ENCODE measurements at regions not wholly inside any gene's neighbourhood (a gene's known extent, or its start where the extent isn't known, plus 50 kb on each side); places are given as distances from the start of the nearest gene placed in this dataset.

- H3K27ac ChIP-seq (ENCODE audit: low read length): no peak overlapping the region
- H3K4me1 ChIP-seq (ENCODE audit: insufficient read depth, low read length): no peaks in the 10 kb centered on the region
- H3K36me3 ChIP-seq (ENCODE audit: insufficient read depth, low read depth, low read length): no peaks in the 10 kb centered on the region
- no peak overlapping the region for H3K9ac ChIP-seq (ENCODE audit: low read depth, low read length)
- H3K9me3 ChIP-seq (ENCODE audit: insufficient read depth, low read depth, low read length): no peaks in the 10 kb centered on the region
- H3K27me3 ChIP-seq (ENCODE audit: insufficient read depth, low read length): no peaks in the 10 kb centered on the region
- no peak overlapping the region for H3K4me3 ChIP-seq (ENCODE audit: low read length)
Observed at GRCh38 chr14:59091404-59091803, 97.1 kb upstream of the DAAM1 start.

GRCh38 chr14:59091976-59092375, 96.5 kb upstream of the DAAM1 start:
- H3K27me3 ChIP-seq (ENCODE audit: insufficient read depth, low read length): no peaks in the 10 kb centered on the region
- H3K36me3 ChIP-seq (ENCODE audit: insufficient read depth, low read depth, low read length): no peaks in the 10 kb centered on the region
- H3K27ac ChIP-seq (ENCODE audit: low read length): no peak overlapping the region
- H3K9me3 ChIP-seq (ENCODE audit: insufficient read depth, low read depth, low read length): no peaks in the 10 kb centered on the region
- no peak overlapping the region for H3K9ac ChIP-seq (ENCODE audit: low read depth, low read length)
- H3K4me1 ChIP-seq (ENCODE audit: insufficient read depth, low read length): no peaks in the 10 kb centered on the region
- no peak overlapping the region for H3K4me3 ChIP-seq (ENCODE audit: low read length)

DNA sequence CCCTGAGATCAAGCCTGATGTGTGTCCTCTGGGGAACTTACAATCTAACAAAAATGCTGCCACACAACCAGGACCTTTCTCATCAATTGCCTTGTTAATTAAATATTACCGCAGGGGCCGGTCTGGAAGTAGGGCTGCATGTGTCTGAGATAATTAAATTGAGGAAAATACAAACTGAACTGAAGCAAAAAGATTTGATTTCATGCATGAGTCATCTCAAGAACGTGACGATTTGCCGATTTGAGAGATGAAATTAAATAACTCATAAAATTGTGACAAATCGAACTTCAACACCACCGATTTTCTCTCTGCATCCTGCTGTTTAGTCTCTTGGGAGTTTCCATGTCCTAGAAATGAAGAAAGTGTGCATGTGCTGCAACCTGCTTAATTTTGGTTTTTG, 94.6 kb upstream of the DAAM1 start:
- Histone ChIP-seq H3K36me3 (ENCODE audit: insufficient read depth, low read depth, low read length) (no peaks in the 10 kb centered on the region), H3K4me1 (ENCODE audit: insufficient read depth, low read length) (no peaks in the 10 kb centered on the region), H3K4me3 (ENCODE audit: low read length) (no peak overlapping the region), H3K9ac (ENCODE audit: low read depth, low read length) (no peak overlapping the region), H3K27me3 (ENCODE audit: insufficient read depth, low read length) (no peaks in the 10 kb centered on the region), H3K9me3 (ENCODE audit: insufficient read depth, low read depth, low read length) (no peaks in the 10 kb centered on the region), H3K27ac (ENCODE audit: low read length) (no peak overlapping the region)

DNA sequence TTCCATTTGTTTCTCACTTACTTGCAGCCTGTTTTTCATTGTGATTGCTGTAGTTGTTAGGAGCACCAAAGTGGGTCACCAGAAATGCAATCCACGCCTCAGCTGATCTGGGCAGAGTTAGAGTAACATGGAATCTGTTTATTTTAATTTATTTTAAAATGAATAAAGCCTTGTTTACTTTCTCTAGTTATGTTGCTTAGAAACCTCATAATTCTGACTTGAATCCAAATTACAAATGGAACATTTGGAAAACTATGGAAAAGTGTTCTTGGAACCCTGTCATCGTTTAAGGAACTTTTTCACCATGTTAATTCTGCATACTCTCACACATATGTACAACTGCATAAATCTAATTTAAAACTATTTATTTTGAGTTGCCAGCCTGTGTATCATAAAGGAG, 92.2 kb upstream of the DAAM1 start:
- Histone ChIP-seq H3K9me3 (ENCODE audit: insufficient read depth, low read depth, low read length) (no peaks in the 10 kb centered on the region), H3K27me3 (ENCODE audit: insufficient read depth, low read length) (no peaks in the 10 kb centered on the region), H3K4me3 (ENCODE audit: low read length) (no peak overlapping the region), H3K4me1 (ENCODE audit: insufficient read depth, low read length) (no peaks in the 10 kb centered on the region), H3K36me3 (ENCODE audit: insufficient read depth, low read depth, low read length) (no peaks in the 10 kb centered on the region), H3K27ac (ENCODE audit: low read length) (no peak overlapping the region), H3K9ac (ENCODE audit: low read depth, low read length) (no peak overlapping the region)

GRCh38 chr14:59097681-59098080, 90.8 kb upstream of the DAAM1 start:
- Histone ChIP-seq H3K4me3 (ENCODE audit: low read length) (no peak overlapping the region), H3K9me3 (ENCODE audit: insufficient read depth, low read depth, low read length) (no peaks in the 10 kb centered on the region), H3K36me3 (ENCODE audit: insufficient read depth, low read depth, low read length) (no peaks in the 10 kb centered on the region), H3K4me1 (ENCODE audit: insufficient read depth, low read length) (no peaks in the 10 kb centered on the region), H3K27me3 (ENCODE audit: insufficient read depth, low read length) (no peaks in the 10 kb centered on the region), H3K9ac (ENCODE audit: low read depth, low read length) (no peak overlapping the region), H3K27ac (ENCODE audit: low read length) (no peak overlapping the region)

DNA sequence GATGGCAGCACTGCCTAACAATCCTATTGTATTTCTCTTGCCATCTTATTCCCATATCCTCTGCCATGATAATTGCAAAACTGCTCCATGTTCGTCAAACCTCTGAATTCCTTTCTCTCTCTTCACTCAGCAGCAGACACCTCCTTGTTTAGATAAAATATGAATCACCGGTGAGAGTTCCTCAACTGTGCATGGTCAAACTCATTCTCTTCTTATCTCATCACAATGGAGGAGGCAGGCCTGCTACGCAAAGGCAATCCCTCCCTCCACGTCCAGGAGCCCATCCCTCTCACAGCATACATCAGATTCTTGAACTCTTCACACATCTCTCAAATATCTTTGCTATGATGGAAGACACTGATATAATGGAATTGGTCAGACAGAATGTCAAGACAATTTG, 90.1 kb upstream of the DAAM1 start:
- Histone ChIP-seq H3K27me3 (ENCODE audit: insufficient read depth, low read length) (no peaks in the 10 kb centered on the region), H3K27ac (ENCODE audit: low read length) (no peak overlapping the region)

GRCh38 chr14:59100205-59100604, 88.3 kb upstream of the DAAM1 start:
- H3K4me3 ChIP-seq (ENCODE audit: low read length): no peak overlapping the region
- H3K4me1 ChIP-seq (ENCODE audit: insufficient read depth, low read length): no peaks in the 10 kb centered on the region
- H3K9me3 ChIP-seq (ENCODE audit: insufficient read depth, low read depth, low read length): no peaks in the 10 kb centered on the region
- H3K36me3 ChIP-seq (ENCODE audit: insufficient read depth, low read depth, low read length): no peaks in the 10 kb centered on the region
- H3K27me3 ChIP-seq (ENCODE audit: insufficient read depth, low read length): no peaks in the 10 kb centered on the region
- H3K27ac ChIP-seq (ENCODE audit: low read length): no peak overlapping the region
- no peak overlapping the region for H3K9ac ChIP-seq (ENCODE audit: low read depth, low read length)

More for the DNA sequence above, 90.1 kb upstream of the DAAM1 start:
- H3K4me1 ChIP-seq (ENCODE audit: insufficient read depth, low read length): no peaks in the 10 kb centered on the region
- H3K36me3 ChIP-seq (ENCODE audit: insufficient read depth, low read depth, low read length): no peaks in the 10 kb centered on the region
- H3K4me3 ChIP-seq (ENCODE audit: low read length): no peak overlapping the region
- no peaks in the 10 kb centered on the region for H3K9me3 ChIP-seq (ENCODE audit: insufficient read depth, low read depth, low read length)
- H3K9ac ChIP-seq (ENCODE audit: low read depth, low read length): no peak overlapping the region

DNA sequence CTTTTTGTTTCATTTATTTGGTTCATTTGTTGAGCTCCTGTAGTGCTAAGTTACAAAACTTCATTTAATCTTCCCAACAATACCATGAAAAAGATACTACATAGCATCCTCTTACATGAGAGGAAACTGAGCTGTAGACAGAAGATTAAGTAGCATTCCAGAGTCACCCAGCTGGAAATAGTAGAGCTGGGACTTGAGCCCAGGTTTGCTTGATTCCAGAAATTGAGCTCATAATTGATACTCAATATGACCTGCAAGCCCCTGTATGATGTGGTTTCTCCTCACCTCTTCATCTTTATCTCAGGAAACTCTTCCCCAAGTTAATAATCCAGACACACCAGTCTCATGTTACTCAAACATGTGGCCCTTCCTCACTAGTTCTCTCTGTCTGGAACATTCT, 87.0 kb upstream of the DAAM1 start:
- no peaks in the 10 kb centered on the region for H3K27me3 ChIP-seq (ENCODE audit: insufficient read depth, low read length)
- H3K4me1 ChIP-seq (ENCODE audit: insufficient read depth, low read length): no peaks in the 10 kb centered on the region
- H3K27ac ChIP-seq (ENCODE audit: low read length): no peak overlapping the region

GRCh38 chr14:59103396-59103795, 85.1 kb upstream of the DAAM1 start:
- no peak overlapping the region for H3K9ac ChIP-seq (ENCODE audit: low read depth, low read length)
- no peak overlapping the region for H3K27ac ChIP-seq (ENCODE audit: low read length)
- no peaks in the 10 kb centered on the region for H3K9me3 ChIP-seq (ENCODE audit: insufficient read depth, low read depth, low read length)
- no peaks in the 10 kb centered on the region for H3K27me3 ChIP-seq (ENCODE audit: insufficient read depth, low read length)
- no peaks in the 10 kb centered on the region for H3K36me3 ChIP-seq (ENCODE audit: insufficient read depth, low read depth, low read length)
- no peaks in the 10 kb centered on the region for H3K4me1 ChIP-seq (ENCODE audit: insufficient read depth, low read length)
- H3K4me3 ChIP-seq (ENCODE audit: low read length): no peak overlapping the region

More for the DNA sequence above, 87.0 kb upstream of the DAAM1 start:
- Histone ChIP-seq H3K36me3 (ENCODE audit: insufficient read depth, low read depth, low read length) (no peaks in the 10 kb centered on the region), H3K9ac (ENCODE audit: low read depth, low read length) (no peak overlapping the region), H3K9me3 (ENCODE audit: insufficient read depth, low read depth, low read length) (no peaks in the 10 kb centered on the region), H3K4me3 (ENCODE audit: low read length) (no peak overlapping the region)

- H3K9me3 ChIP-seq (ENCODE audit: insufficient read depth, low read depth, low read length): no peaks in the 10 kb centered on the region
- H3K27ac ChIP-seq (ENCODE audit: low read length): no peak overlapping the region
- H3K4me3 ChIP-seq (ENCODE audit: low read length): no peak overlapping the region
Observed at GRCh38 chr14:59107819-59108218, 80.6 kb upstream of the DAAM1 start.

DNA sequence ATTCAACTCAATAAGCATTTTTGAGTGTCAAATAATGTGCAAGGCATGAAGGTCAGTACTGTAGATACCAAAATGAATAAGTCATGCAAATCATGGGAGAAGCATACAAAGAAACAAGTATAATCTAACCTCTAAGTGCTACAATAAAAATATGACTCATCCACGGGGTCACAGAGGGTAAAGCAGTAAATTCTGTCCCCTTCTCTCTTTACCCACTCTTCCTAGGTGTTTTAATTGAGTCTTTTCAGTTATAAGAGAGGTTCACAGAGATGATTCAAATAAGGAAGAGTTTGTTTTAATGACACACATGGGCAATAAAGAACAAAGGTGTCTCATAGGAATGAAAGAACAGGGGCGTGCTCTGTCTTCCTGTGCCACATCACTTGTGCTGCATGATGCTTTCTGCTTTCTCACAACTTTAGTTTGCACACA, 71.5 kb upstream of the DAAM1 start:
- H3K27me3 ChIP-seq (ENCODE audit: insufficient read depth, low read length): no peaks in the 10 kb centered on the region
- no peaks in the 10 kb centered on the region for H3K36me3 ChIP-seq (ENCODE audit: insufficient read depth, low read depth, low read length)
- H3K4me1 ChIP-seq (ENCODE audit: insufficient read depth, low read length): no peaks in the 10 kb centered on the region
- no peaks in the 10 kb centered on the region for H3K9me3 ChIP-seq (ENCODE audit: insufficient read depth, low read depth, low read length)
- H3K27ac ChIP-seq (ENCODE audit: low read length): no peak overlapping the region
- no peak overlapping the region for H3K9ac ChIP-seq (ENCODE audit: low read depth, low read length)
- no peak overlapping the region for H3K4me3 ChIP-seq (ENCODE audit: low read length)

More at GRCh38 chr14:59107819-59108218, 80.6 kb upstream of the DAAM1 start:
- no peaks in the 10 kb centered on the region for H3K36me3 ChIP-seq (ENCODE audit: insufficient read depth, low read depth, low read length)
- H3K9ac ChIP-seq (ENCODE audit: low read depth, low read length): no peak overlapping the region
- H3K4me1 ChIP-seq (ENCODE audit: insufficient read depth, low read length): no peaks in the 10 kb centered on the region
- H3K27me3 ChIP-seq (ENCODE audit: insufficient read depth, low read length): no peaks in the 10 kb centered on the region

DNA sequence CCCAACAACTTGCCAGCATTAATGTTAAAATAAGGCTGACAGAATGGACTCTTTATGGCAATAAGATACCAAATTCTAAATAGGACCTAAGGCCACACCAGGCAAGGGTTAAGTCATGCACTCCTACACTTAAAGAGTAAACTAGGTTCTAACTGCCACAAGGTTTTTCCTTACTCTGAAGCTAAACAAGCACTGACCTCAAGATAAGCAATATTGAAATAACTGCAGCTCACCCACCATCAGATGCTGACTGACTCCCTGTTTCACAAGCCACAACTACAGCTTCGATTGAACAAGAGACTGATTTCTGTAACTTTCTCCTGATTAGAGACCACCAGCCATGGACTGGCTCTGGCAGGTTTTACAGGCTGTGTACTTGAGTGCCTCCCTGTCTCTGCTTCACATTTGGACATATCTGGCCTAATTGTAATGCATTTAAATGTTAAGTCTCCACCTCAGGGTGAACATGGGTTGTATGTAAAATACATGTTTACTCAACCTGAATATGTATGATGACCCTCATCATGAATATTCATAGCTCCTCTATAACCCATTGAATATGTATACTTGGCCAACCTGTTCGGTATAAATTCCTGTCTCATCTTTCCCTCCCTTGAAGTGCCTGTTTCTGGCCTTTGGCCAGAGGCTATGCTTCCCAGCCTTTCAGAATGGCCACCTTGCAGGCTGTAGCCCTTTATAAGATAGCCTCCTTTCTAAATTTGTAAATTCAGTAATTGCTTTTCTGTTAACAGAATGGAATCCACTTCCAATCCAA, 70.5 kb upstream of the DAAM1 start:
- H3K4me3 ChIP-seq (ENCODE audit: low read length): no peak overlapping the region

More for the DNA sequence above, 70.5 kb upstream of the DAAM1 start:
- Histone ChIP-seq H3K9ac (ENCODE audit: low read depth, low read length) (no peak overlapping the region), H3K4me1 (ENCODE audit: insufficient read depth, low read length) (no peaks in the 10 kb centered on the region), H3K9me3 (ENCODE audit: insufficient read depth, low read depth, low read length) (no peaks in the 10 kb centered on the region), H3K27ac (ENCODE audit: low read length) (no peak overlapping the region), H3K27me3 (ENCODE audit: insufficient read depth, low read length) (no peaks in the 10 kb centered on the region), H3K36me3 (ENCODE audit: insufficient read depth, low read depth, low read length) (no peaks in the 10 kb centered on the region)
